ENCODE measurements at regions not wholly inside any gene's neighbourhood (a gene's known extent, or its start where the extent isn't known, plus 50 kb on each side); places are given as distances from the start of the nearest gene placed in this dataset.

DNA sequence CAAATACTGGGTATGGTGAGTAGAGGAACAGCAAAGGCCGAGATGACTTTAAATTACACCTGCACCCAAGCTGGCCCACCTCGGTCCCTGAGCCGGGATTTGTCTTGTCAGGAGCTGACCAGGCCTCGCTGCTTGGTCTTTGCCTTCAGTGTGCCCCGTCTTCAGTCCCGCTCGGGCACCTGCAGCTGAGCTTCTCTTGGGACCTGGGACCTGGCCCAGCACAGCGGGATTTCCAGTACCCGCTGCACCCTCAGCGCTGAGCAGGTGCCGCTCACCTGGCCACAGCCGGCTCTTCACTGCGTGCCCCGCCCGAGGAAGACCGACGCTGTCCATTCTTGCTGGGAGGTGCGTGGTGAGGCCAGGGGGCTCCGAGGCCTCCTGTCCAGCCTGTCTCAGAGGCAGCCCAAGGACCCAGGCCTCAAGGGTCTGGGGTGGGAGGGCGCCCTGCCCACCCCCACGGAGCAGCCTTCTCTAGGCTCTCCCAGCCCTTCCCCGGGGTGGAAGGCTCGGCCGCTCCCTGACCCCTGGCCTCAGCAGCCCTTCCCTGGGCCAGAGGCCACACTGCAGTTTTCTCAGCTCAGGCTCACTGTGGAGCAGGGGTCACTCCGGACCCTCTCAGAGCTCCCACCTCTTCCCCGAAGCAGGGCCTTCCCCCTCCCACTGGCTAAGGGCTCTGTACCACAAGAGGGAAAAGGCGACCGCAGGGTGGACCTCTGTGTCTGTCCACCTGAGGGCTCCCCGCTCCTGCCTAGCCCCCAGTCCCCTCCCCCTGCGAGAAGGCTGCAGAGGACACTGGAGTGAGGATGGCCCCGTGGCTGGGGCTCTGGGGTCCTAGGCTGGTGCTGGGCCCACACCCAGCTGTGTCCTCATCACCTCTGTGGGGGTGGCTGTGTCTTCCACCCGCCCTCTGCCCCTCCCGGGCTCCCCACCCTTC lies 119.3 kb downstream of the RNASET2 start:
- no peak overlapping the region for H3K4me3 ChIP-seq
- TF ChIP-seq EZH2 (IDR thresholded peaks at IDR 0.05) (no peak), POLR2AphosphoS5 (IDR thresholded peaks at IDR 0.05; ENCODE audit: borderline replicate concordance, low read depth, low read length) (no peak), FOXP2 (optimal IDR thresholded peaks at IDR 0.05; ENCODE audit: control extremely low read depth, extremely low read length, insufficient read depth) (no peak)
- no peaks in the 10 kb centered on the region for H3K9me3 ChIP-seq (ENCODE audit: low read depth, low read length)
- H3K27ac ChIP-seq: no peak overlapping the region
- DNase-seq (ENCODE audit: low read depth, low spot score): no peak
- H3K36me3 ChIP-seq (ENCODE audit: insufficient read depth, low read length): no peaks in the 10 kb centered on the region
- no peak overlapping the region for H3K9ac ChIP-seq (ENCODE audit: insufficient read length)

DNA sequence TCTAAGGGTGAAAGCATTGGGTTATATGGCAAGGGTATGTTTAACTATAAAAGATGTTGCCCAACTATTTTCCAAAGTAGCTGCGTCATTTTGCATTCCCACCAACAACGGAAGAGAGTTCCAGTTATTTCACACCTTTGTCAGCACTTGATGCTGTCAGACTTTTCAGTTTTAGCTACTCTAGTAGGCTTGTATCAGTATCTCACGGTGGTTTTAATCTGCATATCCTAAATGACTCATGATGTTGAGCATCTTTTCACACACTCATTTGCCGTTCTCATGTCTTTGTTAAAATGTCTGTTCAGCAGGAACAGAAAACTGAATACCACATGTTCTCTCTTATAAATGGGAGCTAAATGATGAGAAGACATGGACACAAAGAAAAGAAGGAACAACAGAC lies 122.3 kb downstream of the RNASET2 start:
- Histone ChIP-seq H3K9me3 (ENCODE audit: low read depth, low read length) (no peaks in the 10 kb centered on the region), H3K4me3 (no peak overlapping the region), H3K9ac (ENCODE audit: insufficient read length) (no peak overlapping the region), H3K27ac (no peak overlapping the region), H3K36me3 (ENCODE audit: insufficient read depth, low read length) (no peaks in the 10 kb centered on the region)
- TF ChIP-seq POLR2AphosphoS5 (IDR thresholded peaks at IDR 0.05; ENCODE audit: borderline replicate concordance, low read depth, low read length): no peak
- TF ChIP-seq EZH2 (IDR thresholded peaks at IDR 0.05): no peak
- TF ChIP-seq FOXP2 (optimal IDR thresholded peaks at IDR 0.05; ENCODE audit: control extremely low read depth, extremely low read length, insufficient read depth): no peak
- DNase-seq (ENCODE audit: low read depth, low spot score): no peak

DNA sequence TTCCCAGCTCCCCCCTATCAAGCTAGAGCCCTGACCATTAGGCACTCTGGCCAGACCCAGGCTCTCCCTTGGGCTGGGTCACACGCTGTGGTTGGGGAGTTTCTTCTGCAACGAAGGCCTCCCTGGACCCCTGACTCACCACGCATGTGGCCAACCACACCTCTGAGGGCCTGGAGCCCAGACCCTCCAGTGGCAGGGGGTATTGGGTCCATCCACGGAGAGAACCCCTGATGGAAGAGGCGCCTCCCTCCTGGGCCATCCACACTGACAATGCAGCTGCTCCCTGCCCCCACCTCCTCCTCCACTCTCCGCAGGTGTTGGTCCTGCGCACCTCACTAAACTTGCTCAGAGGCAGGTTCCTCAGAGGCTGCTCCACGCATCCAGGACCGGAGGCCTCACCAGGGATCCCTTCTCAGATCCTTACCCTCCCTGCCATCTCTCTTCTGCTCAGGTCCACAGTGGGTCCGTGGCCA lies 125.4 kb downstream of the RNASET2 start:
- Histone ChIP-seq H3K9me3 (ENCODE audit: low read depth, low read length) (no peaks in the 10 kb centered on the region), H3K4me3 (no peak overlapping the region), H3K27ac (no peak overlapping the region), H3K9ac (ENCODE audit: insufficient read length) (no peak overlapping the region), H3K36me3 (ENCODE audit: insufficient read depth, low read length) (no peaks in the 10 kb centered on the region)
- DNase-seq (ENCODE audit: low read depth, low spot score): no peak
- no peak for TF ChIP-seq FOXP2 (optimal IDR thresholded peaks at IDR 0.05; ENCODE audit: control extremely low read depth, extremely low read length, insufficient read depth)
- TF ChIP-seq EZH2 (IDR thresholded peaks at IDR 0.05): no peak
- TF ChIP-seq POLR2AphosphoS5 (IDR thresholded peaks at IDR 0.05; ENCODE audit: borderline replicate concordance, low read depth, low read length): no peak

DNA sequence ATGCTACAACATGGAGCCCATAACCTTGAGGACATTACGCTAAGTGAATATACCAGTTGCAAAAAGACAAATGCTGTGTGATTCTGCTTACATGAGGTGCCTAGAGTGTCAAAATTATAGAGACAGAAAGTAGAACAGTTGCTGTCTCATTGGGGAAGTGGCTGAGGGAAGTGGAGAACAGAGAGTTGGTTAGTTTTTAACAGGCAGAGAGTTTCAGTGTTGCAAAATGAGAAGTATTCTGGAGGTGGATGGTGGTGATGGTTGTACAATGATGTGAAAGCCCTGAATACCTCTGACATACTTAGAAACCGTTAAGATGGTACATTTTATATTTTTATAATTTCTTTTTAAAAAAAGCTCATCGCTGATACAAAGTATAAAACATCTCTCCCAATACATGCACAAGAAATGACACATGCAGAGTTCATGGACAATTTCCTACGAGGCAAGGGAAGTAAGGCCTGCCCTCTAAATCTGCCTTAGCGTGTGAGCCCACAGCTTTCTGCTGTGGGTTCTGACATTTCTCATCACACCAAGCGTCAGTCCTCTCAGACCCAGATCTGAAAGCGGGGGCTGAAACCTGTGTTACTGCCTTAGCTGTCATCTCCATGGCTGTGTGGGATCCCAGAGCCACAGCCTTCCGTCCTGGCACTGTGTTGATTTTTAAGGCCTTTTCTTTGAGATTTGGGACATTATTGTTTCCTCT lies 126.0 kb downstream of the RNASET2 start:
- H3K9ac ChIP-seq (ENCODE audit: insufficient read length): no peak overlapping the region

DNA sequence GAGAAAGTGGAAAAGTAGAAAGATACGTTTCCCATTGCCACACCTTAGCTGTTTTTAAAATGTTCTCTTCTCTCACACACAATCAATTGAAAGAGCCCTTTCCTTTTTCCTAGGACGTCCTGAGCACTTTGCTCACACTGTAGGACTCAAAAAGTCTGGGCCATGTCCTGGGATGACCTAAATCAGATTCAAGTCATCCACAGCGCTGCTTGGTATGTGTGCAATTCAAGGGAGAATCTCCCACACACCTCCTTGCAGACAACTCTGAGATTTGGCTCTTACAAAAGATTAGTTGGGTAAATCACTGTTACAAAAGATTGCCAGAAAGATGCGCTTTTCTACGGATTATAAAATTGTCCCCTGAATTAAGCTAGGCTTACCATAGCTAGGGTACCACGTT lies 130.1 kb downstream of the RNASET2 start:
- H3K4me3 ChIP-seq: no peak overlapping the region
- no peak overlapping the region for H3K9ac ChIP-seq (ENCODE audit: insufficient read length)
- DNase-seq (ENCODE audit: low read depth, low spot score): no peak
- no peaks in the 10 kb centered on the region for H3K36me3 ChIP-seq (ENCODE audit: insufficient read depth, low read length)
- H3K9me3 ChIP-seq (ENCODE audit: low read depth, low read length): no peaks in the 10 kb centered on the region
- H3K27ac ChIP-seq: no peak overlapping the region
- TF ChIP-seq EZH2 (IDR thresholded peaks at IDR 0.05): no peak
- TF ChIP-seq FOXP2 (optimal IDR thresholded peaks at IDR 0.05; ENCODE audit: control extremely low read depth, extremely low read length, insufficient read depth): no peak
- no peak for TF ChIP-seq POLR2AphosphoS5 (IDR thresholded peaks at IDR 0.05; ENCODE audit: borderline replicate concordance, low read depth, low read length)

More for the DNA sequence above, 126.0 kb downstream of the RNASET2 start:
- no peak for DNase-seq (ENCODE audit: low read depth, low spot score)
- no peak for TF ChIP-seq POLR2AphosphoS5 (IDR thresholded peaks at IDR 0.05; ENCODE audit: borderline replicate concordance, low read depth, low read length)
- no peak for TF ChIP-seq EZH2 (IDR thresholded peaks at IDR 0.05)
- no peak for TF ChIP-seq FOXP2 (optimal IDR thresholded peaks at IDR 0.05; ENCODE audit: control extremely low read depth, extremely low read length, insufficient read depth)
- Histone ChIP-seq H3K4me3 (no peak overlapping the region), H3K27ac (no peak overlapping the region), H3K9me3 (ENCODE audit: low read depth, low read length) (no peaks in the 10 kb centered on the region), H3K36me3 (ENCODE audit: insufficient read depth, low read length) (no peaks in the 10 kb centered on the region)

DNA sequence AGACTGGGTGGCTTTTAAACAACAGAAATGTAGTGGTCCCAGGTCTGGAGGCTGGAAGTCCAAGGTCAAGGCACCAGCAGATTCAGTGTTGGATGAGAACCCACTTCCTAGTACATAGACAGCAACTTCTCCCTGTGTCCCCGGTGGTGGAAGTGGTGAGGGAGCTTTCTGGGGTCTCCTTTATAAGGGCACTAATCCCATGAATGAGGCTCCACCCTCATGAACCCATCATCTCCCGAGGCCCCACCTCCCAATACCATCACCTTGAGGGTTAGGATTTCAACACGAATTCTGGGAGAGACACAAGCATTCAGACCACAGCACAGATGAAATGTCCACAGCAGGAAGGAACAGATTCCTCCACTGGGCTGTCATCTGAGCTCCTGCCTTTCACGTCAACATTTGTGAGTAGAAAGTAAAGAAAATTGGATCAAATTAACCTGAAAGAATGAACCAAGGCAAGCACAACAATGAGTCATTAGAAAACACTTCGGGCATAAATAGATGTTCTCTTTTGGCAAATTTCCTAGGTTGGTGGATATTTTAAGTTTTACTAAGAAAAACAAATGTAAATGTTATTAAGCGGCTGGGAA lies 130.7 kb downstream of the RNASET2 start:
- no peak for TF ChIP-seq EZH2 (IDR thresholded peaks at IDR 0.05)
- no peak for TF ChIP-seq FOXP2 (optimal IDR thresholded peaks at IDR 0.05; ENCODE audit: control extremely low read depth, extremely low read length, insufficient read depth)
- no peak for TF ChIP-seq POLR2AphosphoS5 (IDR thresholded peaks at IDR 0.05; ENCODE audit: borderline replicate concordance, low read depth, low read length)
- no peak overlapping the region for H3K4me3 ChIP-seq
- no peaks in the 10 kb centered on the region for H3K9me3 ChIP-seq (ENCODE audit: low read depth, low read length)
- no peak overlapping the region for H3K9ac ChIP-seq (ENCODE audit: insufficient read length)
- no peaks in the 10 kb centered on the region for H3K36me3 ChIP-seq (ENCODE audit: insufficient read depth, low read length)
- H3K27ac ChIP-seq: no peak overlapping the region
- no peak for DNase-seq (ENCODE audit: low read depth, low spot score)

DNA sequence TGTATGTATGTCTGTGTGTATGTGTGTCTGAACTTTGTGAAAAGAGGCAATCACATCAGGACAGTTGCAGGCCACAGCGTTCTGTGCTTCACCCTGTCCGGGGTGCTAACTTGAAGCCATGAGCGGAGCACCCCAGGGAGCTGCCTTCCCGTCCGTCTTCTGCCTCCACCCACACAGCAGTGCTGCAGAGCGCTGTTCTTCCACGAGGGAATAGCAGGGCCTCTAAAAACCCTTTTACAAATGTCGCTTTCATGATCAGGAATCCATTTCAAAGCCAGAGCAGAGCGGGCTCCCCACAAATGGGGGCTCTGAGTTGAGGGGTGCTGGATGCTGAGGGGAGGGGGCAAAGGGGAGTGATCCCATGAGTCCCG lies 131.5 kb downstream of the RNASET2 start:
- TF ChIP-seq EZH2 (IDR thresholded peaks at IDR 0.05) (no peak), POLR2AphosphoS5 (IDR thresholded peaks at IDR 0.05; ENCODE audit: borderline replicate concordance, low read depth, low read length) (no peak), FOXP2 (optimal IDR thresholded peaks at IDR 0.05; ENCODE audit: control extremely low read depth, extremely low read length, insufficient read depth) (no peak)
- DNase-seq (ENCODE audit: low read depth, low spot score): no peak
- no peaks in the 10 kb centered on the region for H3K36me3 ChIP-seq (ENCODE audit: insufficient read depth, low read length)
- no peak overlapping the region for H3K27ac ChIP-seq
- no peak overlapping the region for H3K9ac ChIP-seq (ENCODE audit: insufficient read length)
- H3K4me3 ChIP-seq: no peak overlapping the region
- no peaks in the 10 kb centered on the region for H3K9me3 ChIP-seq (ENCODE audit: low read depth, low read length)
